ENCODE measurements at regions not wholly inside any gene's neighbourhood (a gene's known extent, or its start where the extent isn't known, plus 50 kb on each side); places are given as distances from the start of the nearest gene placed in this dataset.
A peak's percentile ranks its signal among the peaks of the same experiment; 100 is the strongest.
"Not testable (repeated sequence)": the region's sequence is repeated elsewhere in the genome, so short reads cannot be mapped to it uniquely, and the experiment has no call there.

DNA sequence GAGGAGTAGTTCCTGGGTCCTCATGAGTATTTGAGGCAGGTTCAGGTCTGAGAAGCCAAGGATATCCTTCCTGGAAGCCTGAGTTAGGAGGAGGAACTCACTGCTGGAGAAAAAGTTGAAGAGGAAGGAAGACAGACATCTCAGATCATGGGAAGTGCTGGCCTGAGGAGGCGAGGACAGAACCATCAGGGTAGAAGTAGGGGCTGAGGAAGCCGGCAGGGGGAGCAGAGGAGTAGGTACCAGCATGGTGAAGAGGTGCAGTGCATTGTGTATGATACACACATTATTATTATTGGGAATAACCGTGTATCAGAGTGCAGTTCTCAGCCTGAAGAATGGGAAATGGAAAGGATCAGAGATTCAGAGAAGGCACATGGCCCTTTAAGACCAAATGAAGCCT is 103.2 kb upstream of the PRB2 start:
- TF ChIP-seq, protein P1, sequence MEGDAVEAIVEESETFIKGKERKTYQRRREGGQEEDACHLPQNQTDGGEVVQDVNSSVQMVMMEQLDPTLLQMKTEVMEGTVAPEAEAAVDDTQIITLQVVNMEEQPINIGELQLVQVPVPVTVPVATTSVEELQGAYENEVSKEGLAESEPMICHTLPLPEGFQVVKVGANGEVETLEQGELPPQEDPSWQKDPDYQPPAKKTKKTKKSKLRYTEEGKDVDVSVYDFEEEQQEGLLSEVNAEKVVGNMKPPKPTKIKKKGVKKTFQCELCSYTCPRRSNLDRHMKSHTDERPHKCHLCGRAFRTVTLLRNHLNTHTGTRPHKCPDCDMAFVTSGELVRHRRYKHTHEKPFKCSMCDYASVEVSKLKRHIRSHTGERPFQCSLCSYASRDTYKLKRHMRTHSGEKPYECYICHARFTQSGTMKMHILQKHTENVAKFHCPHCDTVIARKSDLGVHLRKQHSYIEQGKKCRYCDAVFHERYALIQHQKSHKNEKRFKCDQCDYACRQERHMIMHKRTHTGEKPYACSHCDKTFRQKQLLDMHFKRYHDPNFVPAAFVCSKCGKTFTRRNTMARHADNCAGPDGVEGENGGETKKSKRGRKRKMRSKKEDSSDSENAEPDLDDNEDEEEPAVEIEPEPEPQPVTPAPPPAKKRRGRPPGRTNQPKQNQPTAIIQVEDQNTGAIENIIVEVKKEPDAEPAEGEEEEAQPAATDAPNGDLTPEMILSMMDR (IDR thresholded peaks at IDR 0.05; ENCODE audit: unreplicated experiment): peak; percentile 47
- H3K4me1 Mint-ChIP-seq (ENCODE audit: low read depth); H3K4me3 Mint-ChIP-seq (ENCODE audit: low read depth); H3K36me3 Mint-ChIP-seq (ENCODE audit: insufficient read depth); H3K27ac Mint-ChIP-seq; DNase-seq (ENCODE audit: low spot score, unreplicated experiment); H3K9me3 Mint-ChIP-seq (ENCODE audit: low read depth): not testable (repeated sequence)
- H3K27me3 Mint-ChIP-seq: peaks cover 73% of the 10 kb centered on the region

DNA sequence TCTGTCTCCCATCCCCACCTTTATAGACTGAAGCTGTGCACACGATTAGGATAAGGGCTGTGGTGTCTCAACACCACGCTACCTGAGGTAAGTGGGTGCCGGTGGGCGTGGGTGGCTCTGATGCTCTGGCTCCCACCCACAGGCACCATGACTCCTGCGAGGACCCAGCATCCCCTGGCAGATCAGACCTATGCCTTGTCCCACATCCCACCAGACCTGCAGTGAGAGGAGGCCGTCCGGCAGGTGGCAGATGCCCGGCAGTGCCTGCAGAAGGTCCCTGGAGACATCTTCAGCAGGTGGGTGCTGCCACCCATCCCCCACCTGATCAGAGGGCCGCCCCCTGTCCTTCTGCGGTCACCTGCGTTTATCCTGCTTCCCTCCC is 104.4 kb upstream of the PRB2 start:
- no peaks in the 10 kb centered on the region for H3K9me3 Mint-ChIP-seq (ENCODE audit: low read depth)
- DNase-seq (ENCODE audit: low spot score, unreplicated experiment): no peak
- H3K4me1 Mint-ChIP-seq (ENCODE audit: low read depth): no peaks in the 10 kb centered on the region
- H3K4me3 Mint-ChIP-seq (ENCODE audit: low read depth): no peak overlapping the region
- TF ChIP-seq, protein P1 (IDR thresholded peaks at IDR 0.05; ENCODE audit: unreplicated experiment): no peak
- no peaks in the 10 kb centered on the region for H3K36me3 Mint-ChIP-seq (ENCODE audit: insufficient read depth)
- H3K27ac Mint-ChIP-seq: peak overlapping the region; percentile 17
- peaks cover 76% of the 10 kb centered on the region for H3K27me3 Mint-ChIP-seq

DNA sequence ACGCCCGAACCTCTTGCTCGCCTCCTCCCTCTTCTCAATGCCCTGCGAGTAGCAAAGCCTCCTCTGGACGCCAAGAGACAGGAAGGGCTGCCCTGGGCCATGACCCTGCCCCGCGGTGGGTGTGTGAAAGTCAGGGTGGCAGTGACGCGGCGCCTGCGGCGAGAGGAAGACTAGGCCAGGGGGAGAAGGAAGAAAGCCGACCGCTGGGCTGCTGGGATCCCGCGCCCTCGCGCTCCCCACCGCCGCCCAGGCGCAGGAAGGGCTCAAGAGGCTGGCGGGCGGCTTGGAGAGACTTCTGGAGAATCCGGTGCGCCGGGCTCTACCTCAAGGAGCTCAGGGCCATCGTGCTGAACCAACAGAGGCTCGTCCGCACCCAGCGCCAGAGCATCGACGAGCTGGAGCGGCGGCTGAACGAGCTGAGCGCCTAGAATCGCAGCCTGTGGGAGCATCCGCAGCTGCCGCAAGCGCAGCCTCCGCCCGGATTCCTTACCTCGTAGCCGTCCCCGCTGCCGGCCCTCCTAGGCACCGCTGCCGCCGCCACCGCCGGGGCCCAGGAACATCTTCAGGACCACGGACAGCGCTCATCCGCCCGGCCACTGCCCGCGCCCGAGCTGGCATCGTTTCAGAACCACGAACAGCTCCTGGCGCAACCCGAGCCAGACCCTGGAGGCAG is 105.0 kb upstream of the PRB2 start:
- DNase-seq (ENCODE audit: low spot score, unreplicated experiment): peak; percentile 100
- H3K4me1 Mint-ChIP-seq (ENCODE audit: low read depth): no peaks in the 10 kb centered on the region
- H3K27ac Mint-ChIP-seq: no peak overlapping the region
- TF ChIP-seq, protein P1 (IDR thresholded peaks at IDR 0.05; ENCODE audit: unreplicated experiment): peak; percentile 9
- peaks cover 81% of the 10 kb centered on the region for H3K27me3 Mint-ChIP-seq
- no peaks in the 10 kb centered on the region for H3K36me3 Mint-ChIP-seq (ENCODE audit: insufficient read depth)
- H3K4me3 Mint-ChIP-seq (ENCODE audit: low read depth): no peak overlapping the region
- H3K9me3 Mint-ChIP-seq (ENCODE audit: low read depth): no peaks in the 10 kb centered on the region

DNA sequence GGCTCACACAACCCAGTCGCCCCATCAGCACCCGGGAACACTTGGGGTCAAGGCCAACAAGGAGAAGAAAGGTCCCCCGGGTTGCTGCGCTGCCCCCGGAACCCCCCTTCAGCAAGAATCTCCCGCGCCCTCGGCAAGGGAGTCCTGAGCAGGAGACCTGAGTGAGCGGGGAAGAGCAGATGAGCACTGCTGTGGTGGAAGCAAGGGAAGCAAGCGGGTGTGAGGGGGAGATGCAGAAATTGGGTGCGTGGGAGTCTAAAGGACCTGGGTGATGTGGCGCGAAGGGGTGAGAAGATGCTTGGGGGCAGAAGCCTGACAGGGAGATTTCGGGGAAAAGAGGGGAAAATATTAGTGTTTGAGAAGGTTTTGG is 105.5 kb upstream of the PRB2 start:
- Mint-ChIP-seq H3K4me3 (ENCODE audit: low read depth) (no peak overlapping the region), H3K4me1 (ENCODE audit: low read depth) (no peaks in the 10 kb centered on the region), H3K9me3 (ENCODE audit: low read depth) (no peaks in the 10 kb centered on the region), H3K27me3 (peaks cover 78% of the 10 kb centered on the region), H3K36me3 (ENCODE audit: insufficient read depth) (no peaks in the 10 kb centered on the region), H3K27ac (no peak overlapping the region)
- TF ChIP-seq, protein P1 (IDR thresholded peaks at IDR 0.05; ENCODE audit: unreplicated experiment): no peak
- DNase-seq (ENCODE audit: low spot score, unreplicated experiment): no peak

DNA sequence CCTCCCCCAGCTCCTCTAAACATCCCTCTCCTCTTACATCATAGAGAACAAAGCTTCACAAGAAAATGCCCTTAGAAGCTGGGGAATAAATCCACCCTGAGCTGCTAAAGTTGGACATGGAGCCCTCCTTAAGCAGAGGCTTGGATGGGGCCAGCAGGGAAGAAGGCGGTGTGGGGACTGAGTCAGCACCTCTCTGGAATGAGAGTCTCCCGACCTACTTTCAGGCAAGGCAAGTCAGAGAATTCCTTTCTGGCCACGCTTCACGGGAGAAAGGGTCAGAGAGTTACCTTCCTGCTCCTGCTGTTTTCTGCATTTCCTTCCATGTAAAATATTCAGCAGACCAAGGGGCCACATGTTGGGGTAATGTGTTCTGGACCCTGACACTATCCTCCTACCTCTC is 113.3 kb upstream of the PRB2 start:
- H3K27ac Mint-ChIP-seq: no peak overlapping the region

More for the DNA sequence above, 113.3 kb upstream of the PRB2 start:
- peaks cover 44% of the 10 kb centered on the region for H3K27me3 Mint-ChIP-seq
- H3K9me3 Mint-ChIP-seq (ENCODE audit: low read depth): no peaks in the 10 kb centered on the region
- H3K4me1 Mint-ChIP-seq (ENCODE audit: low read depth): no peaks in the 10 kb centered on the region
- no peaks in the 10 kb centered on the region for H3K36me3 Mint-ChIP-seq (ENCODE audit: insufficient read depth)
- no peak for DNase-seq (ENCODE audit: low spot score, unreplicated experiment)
- no peak overlapping the region for H3K4me3 Mint-ChIP-seq (ENCODE audit: low read depth)
- TF ChIP-seq, protein P1 (IDR thresholded peaks at IDR 0.05; ENCODE audit: unreplicated experiment): no peak
